ENCODE measurements at regions not wholly inside any gene's neighbourhood (a gene's known extent, or its start where the extent isn't known, plus 50 kb on each side); places are given as distances from the start of the nearest gene placed in this dataset.

- no peak for TF ChIP-seq CTCF (IDR thresholded peaks at IDR 0.05; ENCODE audit: low read depth, low read length)
- TF ChIP-seq POLR2A (IDR thresholded peaks at IDR 0.05; ENCODE audit: extremely low read depth, insufficient read length): no peak
Measured at GRCh38 chr5:165360366-165360765, 1854.9 kb downstream of the MAT2B start.

All from NB4 (cell line).